ENCODE measurements at regions not wholly inside any gene's neighbourhood (a gene's known extent, or its start where the extent isn't known, plus 50 kb on each side); places are given as distances from the start of the nearest gene placed in this dataset.

DNA sequence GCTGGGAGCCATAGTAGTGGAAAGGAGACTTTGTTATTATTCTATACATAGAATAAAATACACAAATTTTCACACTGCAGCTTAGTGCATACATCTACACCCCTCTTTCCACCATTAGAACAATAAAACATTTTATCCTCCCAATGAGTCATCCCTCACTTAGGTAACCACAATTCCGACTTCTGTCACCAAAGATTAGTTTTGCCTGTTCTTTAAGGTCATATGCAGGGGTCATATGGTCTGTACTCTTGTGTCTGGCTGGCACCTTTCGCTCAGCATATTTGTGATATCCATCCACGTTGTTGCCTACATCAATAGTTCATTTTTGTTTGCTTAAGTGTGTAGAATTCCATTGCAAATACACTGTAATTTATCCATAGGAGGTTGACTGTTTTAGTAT, 399.4 kb downstream of the SHQ1 start:
- no peak overlapping the region for H3K18ac ChIP-seq (ENCODE audit: insufficient read length, low read depth, low read length)
- peaks cover 0 to 2% of the 10 kb centered on the region in 2 experiments; a peak in 3 of 5 replicates for H3K9me3 Mint-ChIP-seq
- no peak overlapping the region for H3K4me2 ChIP-seq (ENCODE audit: insufficient read depth, insufficient read length, low read length)

More for the DNA sequence above, 399.4 kb downstream of the SHQ1 start:
- peaks cover 23% of the 10 kb centered on the region; the same call in 1 of the 2 replicates for H3K79me2 ChIP-seq (ENCODE audit: insufficient read depth, low read length)
- no peaks in the 10 kb centered on the region for H3K27me3 ChIP-seq (ENCODE audit: insufficient read depth, low read length)
- H3K9me3 ChIP-seq (ENCODE audit: control insufficient read depth, low read depth, low read length) = no peaks in the 10 kb centered on the region
- Mint-ChIP-seq H3K27me3 (ENCODE audit: low read depth) (peaks cover 52% of the 10 kb centered on the region), H3K4me1 (peaks cover 35 to 42% of the 10 kb centered on the region in 2 experiments), H3K4me3 (no peak overlapping the region), H3K36me3 (ENCODE audit: insufficient read depth in 1 of 3, low read depth in 3 of 3) (peaks cover 5 to 11% (median 9%) of the 10 kb centered on the region in 3 experiments), H3K27ac (no peak overlapping the region)
- H3K9ac ChIP-seq (ENCODE audit: extremely low read depth, insufficient read length, low read length) = no peak overlapping the region
- H3K4me1 ChIP-seq (ENCODE audit: insufficient read depth, low read length) = 0 out of 2 replicates have a peak, but pooled peaks cover under 1% of the 10 kb centered on the region
- no peak for DNase-seq
- no peak overlapping the region for H2AK5ac ChIP-seq (ENCODE audit: insufficient read length, low read length)
- no peak overlapping the region for H3T11ph ChIP-seq (ENCODE audit: low read length)
- H4K5ac ChIP-seq (ENCODE audit: insufficient read length, low read depth, low read length) = no peak overlapping the region
- H2BK12ac ChIP-seq (ENCODE audit: insufficient read length, low read depth, low read length) = no peak overlapping the region
- no peak overlapping the region for H3K27ac ChIP-seq (ENCODE audit: insufficient read length, low read depth, low read length)
- TF ChIP-seq, protein P1, sequence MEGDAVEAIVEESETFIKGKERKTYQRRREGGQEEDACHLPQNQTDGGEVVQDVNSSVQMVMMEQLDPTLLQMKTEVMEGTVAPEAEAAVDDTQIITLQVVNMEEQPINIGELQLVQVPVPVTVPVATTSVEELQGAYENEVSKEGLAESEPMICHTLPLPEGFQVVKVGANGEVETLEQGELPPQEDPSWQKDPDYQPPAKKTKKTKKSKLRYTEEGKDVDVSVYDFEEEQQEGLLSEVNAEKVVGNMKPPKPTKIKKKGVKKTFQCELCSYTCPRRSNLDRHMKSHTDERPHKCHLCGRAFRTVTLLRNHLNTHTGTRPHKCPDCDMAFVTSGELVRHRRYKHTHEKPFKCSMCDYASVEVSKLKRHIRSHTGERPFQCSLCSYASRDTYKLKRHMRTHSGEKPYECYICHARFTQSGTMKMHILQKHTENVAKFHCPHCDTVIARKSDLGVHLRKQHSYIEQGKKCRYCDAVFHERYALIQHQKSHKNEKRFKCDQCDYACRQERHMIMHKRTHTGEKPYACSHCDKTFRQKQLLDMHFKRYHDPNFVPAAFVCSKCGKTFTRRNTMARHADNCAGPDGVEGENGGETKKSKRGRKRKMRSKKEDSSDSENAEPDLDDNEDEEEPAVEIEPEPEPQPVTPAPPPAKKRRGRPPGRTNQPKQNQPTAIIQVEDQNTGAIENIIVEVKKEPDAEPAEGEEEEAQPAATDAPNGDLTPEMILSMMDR (conservative IDR thresholded peaks at IDR 0.05) = no peak
- H2BK15ac ChIP-seq (ENCODE audit: low read depth, low read length) = no peak overlapping the region
- no peak overlapping the region for H2BK20ac ChIP-seq (ENCODE audit: low read depth, low read length, poor library complexity, severe bottlenecking)
- no peak overlapping the region for H4K8ac ChIP-seq (replicated peaks; ENCODE audit: insufficient read length, low read depth, low read length)
- no peaks in the 10 kb centered on the region for H3K23me2 ChIP-seq (ENCODE audit: insufficient read length, low read depth, low read length, poor library complexity, severe bottlenecking)
- WGBS (ENCODE audit: extremely low coverage, insufficient read length, low lambda C conversion rate) = no CpG with 5 or more reads among the region's 3 CpGs
- H4K91ac ChIP-seq (ENCODE audit: insufficient read length, low read depth, low read length) = no peak overlapping the region
- no peak overlapping the region for H2AFZ ChIP-seq (ENCODE audit: low read length)
- H3K4ac ChIP-seq (ENCODE audit: low read depth, low read length) = no peak overlapping the region
- no peak overlapping the region for H3K56ac ChIP-seq (ENCODE audit: insufficient read length, low read depth, low read length)
- H2BK120ac ChIP-seq (ENCODE audit: low read depth, low read length, poor library complexity, severe bottlenecking) = no peak overlapping the region
- H3K23ac ChIP-seq (ENCODE audit: insufficient read length, low read depth, low read length) = no peak overlapping the region
- H3K14ac ChIP-seq (ENCODE audit: insufficient read depth, low read length) = no peak overlapping the region
- H3K79me1 ChIP-seq (ENCODE audit: insufficient read depth, low read depth, low read length, poor library complexity, severe bottlenecking) = no peaks in the 10 kb centered on the region
- H2BK5ac ChIP-seq (ENCODE audit: insufficient read length, low read length) = no peak overlapping the region
- H4K20me1 ChIP-seq (ENCODE audit: control insufficient read depth, insufficient read depth, insufficient read length) = no peaks in the 10 kb centered on the region

Data from H9 (cell line).